DOHH2 (cell line): ENCODE measurements at regions not wholly inside any gene's neighbourhood (a gene's known extent, or its start where the extent isn't known, plus 50 kb on each side); places are given as distances from the start of the nearest gene placed in this dataset.

Experiments
- H3F3A ChIP-seq: fragments of 200-600 bp; sonication (generic), shearing (Covaris generic); 2 replicates; pipeline ENCODE4 v1.6.0; 2016; ENCODE audit warnings: antibody characterized with exemption, mild to moderate bottlenecking; ENCODE audit not compliant: control insufficient read depth, insufficient read depth
- H3K27ac ChIP-seq: fragments of 200-600 bp; sonication (generic); 2 replicates; pipeline ENCODE4 v1.5.1; 2014; ENCODE audit warnings: low read depth, mild to moderate bottlenecking, low read length, moderate library complexity
- H3K27me3 ChIP-seq: fragments of 200-600 bp; sonication (generic); 2 replicates; pipeline ENCODE4 v1.6.1; 2014; ENCODE audit warnings: mild to moderate bottlenecking, low read length, mixed read lengths; ENCODE audit not compliant: control insufficient read depth
- H3K36me3 ChIP-seq: fragments of 200-600 bp; sonication (generic); 2 replicates; pipeline ENCODE4 v1.6.1; 2014; ENCODE audit warnings: mild to moderate bottlenecking, low read length, moderate library complexity, mixed read lengths; ENCODE audit not compliant: control insufficient read depth
- H3K4me1 ChIP-seq: fragments of 200-600 bp; sonication (generic); 2 replicates; pipeline ENCODE4 v1.6.1; 2014; ENCODE audit warnings: mild to moderate bottlenecking, low read length, mixed read lengths; ENCODE audit not compliant: control insufficient read depth
- H3K4me2 ChIP-seq: fragments of 200-600 bp; sonication (generic); 2 replicates; pipeline ENCODE4 v1.6.0; 2014; ENCODE audit warnings: mild to moderate bottlenecking, low read length, moderate library complexity
- H3K4me3 ChIP-seq: fragments of 200-600 bp; sonication (generic); 2 replicates; pipeline ENCODE4 v1.5.1; 2014; ENCODE audit warnings: mild to moderate bottlenecking, low read length, mixed read lengths
- H3K79me2 ChIP-seq: fragments of 200-600 bp; sonication (generic); 2 replicates; pipeline ENCODE4 v1.6.1; 2014; ENCODE audit warnings: mild to moderate bottlenecking, low read length, mixed read lengths; ENCODE audit not compliant: control insufficient read depth
- H3K9me2 ChIP-seq: fragments of 200-600 bp; sonication (generic); replicated peaks from 2 replicates; pipeline ENCODE4 v1.6.1; 2014; ENCODE audit warnings: mild to moderate bottlenecking, low read length, mixed read lengths; ENCODE audit not compliant: control insufficient read depth
- H3K9me3 ChIP-seq: fragments of 200-600 bp; sonication (generic); 2 replicates; pipeline ENCODE4 v1.6.1; 2014; ENCODE audit warnings: antibody characterized with exemption, low read length, mixed read lengths; ENCODE audit not compliant: control insufficient read depth, insufficient read depth
- H4K20me1 ChIP-seq: fragments of 200-600 bp; sonication (generic); 2 replicates; pipeline ENCODE4 v1.6.0; 2014; ENCODE audit warnings: low read depth, mild to moderate bottlenecking, antibody characterized with exemption, low read length, moderate library complexity; ENCODE audit not compliant: control insufficient read depth, insufficient read depth
- EZH2phosphoT487 ChIP-seq: fragments of 200-600 bp; sonication (generic); IDR thresholded peaks from 2 replicates; pipeline ENCODE4 v1.6.1; 2017; ENCODE audit warnings: borderline replicate concordance, mild to moderate bottlenecking, antibody characterized with exemption, low read length, moderate library complexity, mixed read lengths
- TF ChIP-seq, protein P1 (sequence below): fragments of 200-600 bp; sonication (generic); IDR thresholded peaks from one replicate; pipeline ENCODE4 v1.5.1; 2014; ENCODE audit warnings: antibody characterized with exemption, mild to moderate bottlenecking, low read depth, low read length; ENCODE audit not compliant: poor library complexity, severe bottlenecking

DNA sequence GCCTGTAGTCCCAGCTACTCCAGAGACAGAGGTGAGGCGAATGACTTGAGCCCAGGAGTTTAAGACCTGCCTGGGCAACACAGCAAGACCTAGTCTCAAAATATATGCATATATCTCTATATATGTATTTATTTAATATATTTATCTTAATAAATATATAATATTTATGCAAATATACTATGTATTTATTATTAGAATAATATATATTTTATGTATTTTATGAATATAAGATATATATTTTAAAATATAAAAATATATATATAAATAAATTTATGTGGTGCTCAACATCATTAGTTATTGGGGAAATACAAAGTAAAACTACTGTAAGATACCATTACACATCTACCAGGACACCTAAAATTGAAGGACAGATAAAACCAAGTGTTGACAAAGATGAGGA lies 58.1 kb upstream of the IPO5 start:
- Histone ChIP-seq H4K20me1 (no peaks in the 10 kb centered on the region), H3K4me2 (no peak overlapping the region), H3K4me3 (no peak overlapping the region), H3K79me2 (no peaks in the 10 kb centered on the region), H3K36me3 (no peaks in the 10 kb centered on the region), H3F3A (no peaks in the 10 kb centered on the region), H3K9me2 (no peaks in the 10 kb centered on the region), H3K4me1 (no peaks in the 10 kb centered on the region), H3K27ac (no peak overlapping the region), H3K27me3 (0 out of 2 replicates have a peak, but pooled peaks cover 3% of the 10 kb centered on the region), H3K9me3 (no peaks in the 10 kb centered on the region)
- no peak for TF ChIP-seq EZH2phosphoT487
- TF ChIP-seq, protein P1, sequence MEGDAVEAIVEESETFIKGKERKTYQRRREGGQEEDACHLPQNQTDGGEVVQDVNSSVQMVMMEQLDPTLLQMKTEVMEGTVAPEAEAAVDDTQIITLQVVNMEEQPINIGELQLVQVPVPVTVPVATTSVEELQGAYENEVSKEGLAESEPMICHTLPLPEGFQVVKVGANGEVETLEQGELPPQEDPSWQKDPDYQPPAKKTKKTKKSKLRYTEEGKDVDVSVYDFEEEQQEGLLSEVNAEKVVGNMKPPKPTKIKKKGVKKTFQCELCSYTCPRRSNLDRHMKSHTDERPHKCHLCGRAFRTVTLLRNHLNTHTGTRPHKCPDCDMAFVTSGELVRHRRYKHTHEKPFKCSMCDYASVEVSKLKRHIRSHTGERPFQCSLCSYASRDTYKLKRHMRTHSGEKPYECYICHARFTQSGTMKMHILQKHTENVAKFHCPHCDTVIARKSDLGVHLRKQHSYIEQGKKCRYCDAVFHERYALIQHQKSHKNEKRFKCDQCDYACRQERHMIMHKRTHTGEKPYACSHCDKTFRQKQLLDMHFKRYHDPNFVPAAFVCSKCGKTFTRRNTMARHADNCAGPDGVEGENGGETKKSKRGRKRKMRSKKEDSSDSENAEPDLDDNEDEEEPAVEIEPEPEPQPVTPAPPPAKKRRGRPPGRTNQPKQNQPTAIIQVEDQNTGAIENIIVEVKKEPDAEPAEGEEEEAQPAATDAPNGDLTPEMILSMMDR = no peak

DNA sequence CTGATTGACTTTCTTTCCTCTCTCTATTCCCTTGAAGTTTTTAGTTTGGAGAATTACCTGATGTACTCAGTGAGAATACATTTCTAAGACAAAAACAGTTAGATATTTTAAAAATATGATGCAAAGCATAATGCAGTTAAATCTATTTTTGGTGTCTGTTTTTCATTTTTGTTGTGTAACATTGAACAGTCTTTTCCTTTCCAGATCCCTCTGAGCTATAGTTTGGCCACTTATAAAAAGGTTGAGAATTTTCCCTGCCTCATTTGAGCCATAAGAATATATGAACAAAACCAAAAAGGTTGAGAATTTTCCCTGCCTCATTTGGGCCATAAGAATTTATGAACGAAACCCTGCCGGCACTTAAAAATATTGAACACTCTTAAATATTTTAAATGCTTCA lies 57.0 kb upstream of the IPO5 start:
- no peaks in the 10 kb centered on the region for H3K36me3 ChIP-seq
- no peak overlapping the region for H3K4me2 ChIP-seq
- H3K27ac ChIP-seq = no peak overlapping the region
- no peaks in the 10 kb centered on the region for H3K79me2 ChIP-seq
- no peaks in the 10 kb centered on the region for H3F3A ChIP-seq
- H4K20me1 ChIP-seq = no peaks in the 10 kb centered on the region
- 0 out of 2 replicates have a peak, but pooled peaks cover 3% of the 10 kb centered on the region for H3K27me3 ChIP-seq
- H3K4me3 ChIP-seq = no peak overlapping the region
- no peaks in the 10 kb centered on the region for H3K9me3 ChIP-seq
- TF ChIP-seq EZH2phosphoT487 = no peak
- TF ChIP-seq, protein P1 = no peak
- H3K4me1 ChIP-seq = no peaks in the 10 kb centered on the region
- no peaks in the 10 kb centered on the region for H3K9me2 ChIP-seq

DNA sequence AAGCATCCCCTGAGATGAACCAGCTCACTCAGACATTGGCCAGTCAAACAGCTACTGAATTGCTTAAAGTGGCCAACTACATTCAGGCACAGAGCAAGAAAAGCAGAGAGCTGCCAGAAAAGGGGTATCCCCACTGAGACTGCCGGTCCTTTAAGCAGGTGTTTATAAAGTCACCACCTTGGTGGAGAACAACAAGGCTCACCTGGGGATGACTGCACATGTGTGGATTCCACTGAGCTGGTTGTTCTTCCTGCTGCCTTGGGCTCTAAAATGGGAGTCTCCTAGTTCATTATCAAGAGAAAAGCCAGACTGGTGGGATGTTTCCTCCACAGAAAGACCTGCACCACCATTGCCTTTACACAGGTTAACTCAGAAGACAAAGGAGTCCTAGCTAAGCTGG lies 51.8 kb upstream of the IPO5 start:
- H3K79me2 ChIP-seq = no peaks in the 10 kb centered on the region
- no peaks in the 10 kb centered on the region for H3K4me1 ChIP-seq
- H3F3A ChIP-seq = no peaks in the 10 kb centered on the region
- H4K20me1 ChIP-seq = no peaks in the 10 kb centered on the region
- H3K27ac ChIP-seq = no peak overlapping the region
- no peaks in the 10 kb centered on the region for H3K9me3 ChIP-seq
- H3K9me2 ChIP-seq = no peaks in the 10 kb centered on the region
- H3K27me3 ChIP-seq = peaks cover 16% of the 10 kb centered on the region
- no peak for TF ChIP-seq EZH2phosphoT487
- TF ChIP-seq, protein P1 = no peak
- H3K4me3 ChIP-seq = no peak overlapping the region
- no peak overlapping the region for H3K4me2 ChIP-seq
- no peaks in the 10 kb centered on the region for H3K36me3 ChIP-seq
